NAMALWA (cell line): ENCODE measurements at regions not wholly inside any gene's neighbourhood (a gene's known extent, or its start where the extent isn't known, plus 50 kb on each side); places are given as distances from the start of the nearest gene placed in this dataset.

Source experiments
- DNase-seq: peaks from one replicate; pipeline ENCODE4 v3.0.0-alpha.2; 2015; ENCODE audit warnings: low spot score

GRCh38 chr18:69330385-69331005 lies 70.2 kb upstream of the DOK6 start:
- DNase-seq = no peak

GRCh38 chr18:69349912-69350597 lies 50.6 kb upstream of the DOK6 start:
- no peak for DNase-seq
